Left ventricle myocardium inferior (tissue), 1 donor: ENCODE measurements at regions not wholly inside any gene's neighbourhood (a gene's known extent, or its start where the extent isn't known, plus 50 kb on each side); places are given as distances from the start of the nearest gene placed in this dataset.

ENCODE experiments used
- DNase-seq: peaks from one replicate; pipeline ENCODE4 v3.0.0-alpha.2; 2020
- H3K27ac ChIP-seq: fragments of 200-600 bp; replicated peaks from 2 replicates; pipeline ENCODE4 v1.8.0; 2021
- H3K27me3 ChIP-seq: fragments of 200-600 bp; 2 replicates; pipeline ENCODE4 v1.8.0; 2021; ENCODE audit warnings: low read depth
- H3K36me3 ChIP-seq: fragments of 200-600 bp; 2 replicates; pipeline ENCODE4 v1.8.0; 2021
- H3K4me1 ChIP-seq: fragments of 200-600 bp; 2 replicates; pipeline ENCODE4 v1.8.0; 2021
- H3K4me3 ChIP-seq: fragments of 200-600 bp; 2 replicates; pipeline ENCODE4 v1.8.0; 2021; ENCODE audit warnings: mild to moderate bottlenecking, moderate library complexity
- H3K9me3 ChIP-seq: fragments of 200-600 bp; replicated peaks from 2 replicates; pipeline ENCODE4 v1.8.0; 2021
- intact Hi-C: fragments of 100-400 bp; cut with micrococcal nuclease; formaldehyde crosslinking; loops from one replicate; pipeline ENCODE4 v1.11.0; 2022
- TF ChIP-seq, protein P1 (sequence below): fragments of 200-600 bp; IDR thresholded peaks from 2 replicates; pipeline ENCODE4 v1.8.0; 2021; ENCODE audit warnings: antibody characterized with exemption, mild to moderate bottlenecking, borderline replicate concordance
- donor health status: DM: no; HTN: yes; CAD: no; lungs with severe emphysema.

DNA sequence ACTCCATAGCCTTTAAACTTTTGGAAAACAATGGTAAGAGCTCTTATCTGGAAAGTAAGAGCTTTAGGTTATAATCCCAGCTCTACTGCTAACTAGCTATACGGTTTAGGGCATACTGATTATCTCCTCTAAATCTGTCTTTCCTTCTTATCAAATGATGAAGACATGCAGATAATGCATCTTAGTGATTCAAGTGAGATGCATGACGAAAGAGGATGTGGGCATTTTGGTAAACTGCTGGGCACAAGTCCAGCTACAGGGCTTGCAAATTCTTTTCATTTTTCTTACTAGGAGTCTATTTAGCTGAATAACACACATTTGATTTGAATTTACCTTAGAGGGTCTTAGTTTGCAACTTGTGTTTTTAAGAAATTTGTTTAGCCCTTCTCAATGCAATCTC, 1604.8 kb upstream of the ZEB2 start:
- TF ChIP-seq, protein P1, sequence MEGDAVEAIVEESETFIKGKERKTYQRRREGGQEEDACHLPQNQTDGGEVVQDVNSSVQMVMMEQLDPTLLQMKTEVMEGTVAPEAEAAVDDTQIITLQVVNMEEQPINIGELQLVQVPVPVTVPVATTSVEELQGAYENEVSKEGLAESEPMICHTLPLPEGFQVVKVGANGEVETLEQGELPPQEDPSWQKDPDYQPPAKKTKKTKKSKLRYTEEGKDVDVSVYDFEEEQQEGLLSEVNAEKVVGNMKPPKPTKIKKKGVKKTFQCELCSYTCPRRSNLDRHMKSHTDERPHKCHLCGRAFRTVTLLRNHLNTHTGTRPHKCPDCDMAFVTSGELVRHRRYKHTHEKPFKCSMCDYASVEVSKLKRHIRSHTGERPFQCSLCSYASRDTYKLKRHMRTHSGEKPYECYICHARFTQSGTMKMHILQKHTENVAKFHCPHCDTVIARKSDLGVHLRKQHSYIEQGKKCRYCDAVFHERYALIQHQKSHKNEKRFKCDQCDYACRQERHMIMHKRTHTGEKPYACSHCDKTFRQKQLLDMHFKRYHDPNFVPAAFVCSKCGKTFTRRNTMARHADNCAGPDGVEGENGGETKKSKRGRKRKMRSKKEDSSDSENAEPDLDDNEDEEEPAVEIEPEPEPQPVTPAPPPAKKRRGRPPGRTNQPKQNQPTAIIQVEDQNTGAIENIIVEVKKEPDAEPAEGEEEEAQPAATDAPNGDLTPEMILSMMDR = no peak
- no peak for DNase-seq
- Histone ChIP-seq H3K27me3 (no peaks in the 10 kb centered on the region), H3K4me3 (no peak overlapping the region), H3K4me1 (no peaks in the 10 kb centered on the region), H3K36me3 (no peaks in the 10 kb centered on the region), H3K9me3 (peaks cover 5% of the 10 kb centered on the region), H3K27ac (no peak overlapping the region)
- intact Hi-C loops = no loop called here

DNA sequence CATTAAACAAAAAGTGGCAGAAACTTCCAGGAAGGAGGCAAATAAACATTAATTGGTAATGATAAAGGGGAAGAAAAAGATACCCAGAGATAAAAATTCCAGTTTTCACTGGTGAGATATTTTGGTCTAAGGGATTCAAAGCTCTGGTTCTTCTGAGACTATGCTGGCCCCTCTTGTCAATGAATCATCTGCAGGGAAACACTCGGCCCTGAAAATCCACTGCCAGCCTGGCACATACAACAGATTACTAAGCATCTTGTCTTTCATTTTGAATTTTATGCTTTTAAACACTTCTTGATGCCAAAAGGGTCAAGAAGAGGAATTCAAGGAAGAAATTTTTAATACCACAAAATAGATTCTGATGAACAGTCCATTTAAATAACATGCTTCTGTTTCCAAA, 1603.8 kb upstream of the ZEB2 start:
- H3K4me1 ChIP-seq = no peaks in the 10 kb centered on the region
- no peak overlapping the region for H3K4me3 ChIP-seq
- no peaks in the 10 kb centered on the region for H3K27me3 ChIP-seq
- no peaks in the 10 kb centered on the region for H3K36me3 ChIP-seq
- intact Hi-C loops = no loop called here
- no peak for DNase-seq
- peaks cover 5% of the 10 kb centered on the region for H3K9me3 ChIP-seq
- TF ChIP-seq, protein P1 = no peak
- no peak overlapping the region for H3K27ac ChIP-seq

DNA sequence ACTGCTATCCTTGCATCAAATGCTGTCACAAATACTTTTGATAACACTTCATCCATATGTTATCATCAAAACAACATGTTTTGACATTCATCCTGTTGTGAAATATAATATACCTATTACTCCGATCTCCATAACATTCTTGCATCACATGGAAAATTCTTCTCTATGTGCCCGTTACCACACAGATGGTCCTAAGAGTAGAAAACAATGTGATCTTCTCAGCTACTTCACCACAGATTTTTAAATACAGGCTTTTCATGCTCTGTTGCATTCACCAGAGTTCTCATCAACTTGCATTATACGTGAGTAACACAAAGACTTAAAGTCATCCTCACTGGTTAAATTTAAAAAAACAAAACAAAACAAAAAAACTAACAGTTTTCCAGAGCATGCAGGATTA, 1603.3 kb upstream of the ZEB2 start:
- intact Hi-C loops = no loop called here
- Histone ChIP-seq H3K4me3 (no peak overlapping the region), H3K27ac (no peak overlapping the region), H3K36me3 (no peaks in the 10 kb centered on the region), H3K27me3 (no peaks in the 10 kb centered on the region), H3K9me3 (peaks cover 1% of the 10 kb centered on the region), H3K4me1 (no peaks in the 10 kb centered on the region)
- no peak for DNase-seq
- TF ChIP-seq, protein P1 = no peak

DNA sequence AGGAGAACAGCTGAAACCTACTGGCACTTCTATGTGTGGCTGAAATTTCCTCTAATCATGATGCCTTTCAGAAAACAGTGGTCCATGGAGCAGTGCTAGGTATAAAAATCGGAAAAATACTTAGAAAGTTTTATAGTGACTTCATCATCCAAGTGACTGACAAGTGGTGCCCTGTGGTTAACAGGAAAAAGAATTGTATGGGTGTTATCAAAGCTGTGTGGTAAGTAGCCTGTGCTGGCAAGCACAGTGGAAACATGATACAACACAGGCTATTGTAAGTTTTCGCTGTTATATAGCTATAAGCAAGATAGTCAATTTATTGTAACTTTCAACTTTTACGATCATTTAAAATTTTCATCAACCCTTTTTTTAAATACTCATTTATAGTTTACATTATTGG, 1599.7 kb upstream of the ZEB2 start:
- Histone ChIP-seq H3K9me3 (no peaks in the 10 kb centered on the region), H3K27me3 (no peaks in the 10 kb centered on the region), H3K27ac (no peak overlapping the region), H3K4me3 (no peak overlapping the region), H3K36me3 (no peaks in the 10 kb centered on the region), H3K4me1 (no peaks in the 10 kb centered on the region)
- TF ChIP-seq, protein P1 = no peak
- intact Hi-C loops = no loop called here
- no peak for DNase-seq

GRCh38 chr2:146108993-146109392, 1589.1 kb upstream of the ZEB2 start:
- TF ChIP-seq, protein P1 = no peak
- Histone ChIP-seq H3K9me3 (no peaks in the 10 kb centered on the region), H3K36me3 (no peaks in the 10 kb centered on the region), H3K4me3 (no peak overlapping the region), H3K4me1 (no peaks in the 10 kb centered on the region), H3K27me3 (no peaks in the 10 kb centered on the region), H3K27ac (no peak overlapping the region)
- DNase-seq = no peak
- intact Hi-C loops = no loop called here

- H3K36me3 ChIP-seq = no peaks in the 10 kb centered on the region
- no peaks in the 10 kb centered on the region for H3K27me3 ChIP-seq
- TF ChIP-seq, protein P1 = no peak
- peaks cover 63% of the 10 kb centered on the region for H3K9me3 ChIP-seq
- no peaks in the 10 kb centered on the region for H3K4me1 ChIP-seq
- no peak overlapping the region for H3K4me3 ChIP-seq
- intact Hi-C loops = no loop called here
- DNase-seq = no peak
- H3K27ac ChIP-seq = no peak overlapping the region
Measured at GRCh38 chr2:146094185-146094584, 1574.3 kb upstream of the ZEB2 start.
